ENCODE measurements at regions not wholly inside any gene's neighbourhood (a gene's known extent, or its start where the extent isn't known, plus 50 kb on each side); places are given as distances from the start of the nearest gene placed in this dataset.

DNA sequence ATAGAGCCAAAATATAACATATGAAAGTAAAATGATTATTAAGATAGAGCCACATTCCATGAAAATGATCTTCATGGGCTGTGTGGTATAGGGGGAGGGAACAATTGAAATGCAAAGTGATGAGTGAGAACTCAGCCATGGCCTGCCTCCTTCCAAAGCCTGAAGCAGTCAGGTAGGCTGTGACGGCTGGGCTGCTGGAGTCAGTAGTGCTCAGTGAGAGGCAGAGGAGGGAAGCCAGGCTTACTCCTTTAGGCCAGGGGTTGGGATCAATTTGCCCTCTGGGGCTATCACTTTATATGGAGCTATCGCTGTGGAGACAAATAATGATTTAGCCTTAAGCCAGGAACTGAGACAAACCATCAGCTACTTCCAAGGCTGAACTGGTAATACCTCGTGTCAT, 654.9 kb downstream of the FGF9 start:
- intact Hi-C loops (cut with DNase I), result no loop called here
- DNase-seq, result no peak

DNA sequence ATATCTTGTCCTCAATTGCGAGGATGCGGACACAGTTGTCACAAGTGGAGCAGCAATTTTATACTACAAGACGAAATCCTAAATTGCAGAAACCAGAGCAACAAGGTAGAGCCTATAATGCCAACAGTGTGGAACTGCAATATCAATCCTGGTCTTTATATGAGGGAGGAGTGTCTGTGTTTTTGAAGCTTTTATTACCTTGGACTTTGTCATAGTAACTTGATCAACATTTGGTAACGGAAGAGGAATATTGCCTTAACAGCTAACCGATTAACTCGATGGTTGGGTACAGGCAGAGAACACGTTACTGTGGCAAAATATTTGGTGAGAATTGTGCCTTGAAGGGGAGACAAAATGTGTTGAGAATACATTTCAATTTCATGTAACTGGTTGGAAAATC, 661.5 kb downstream of the FGF9 start:
- intact Hi-C loops (cut with DNase I), result no loop called here

DNA sequence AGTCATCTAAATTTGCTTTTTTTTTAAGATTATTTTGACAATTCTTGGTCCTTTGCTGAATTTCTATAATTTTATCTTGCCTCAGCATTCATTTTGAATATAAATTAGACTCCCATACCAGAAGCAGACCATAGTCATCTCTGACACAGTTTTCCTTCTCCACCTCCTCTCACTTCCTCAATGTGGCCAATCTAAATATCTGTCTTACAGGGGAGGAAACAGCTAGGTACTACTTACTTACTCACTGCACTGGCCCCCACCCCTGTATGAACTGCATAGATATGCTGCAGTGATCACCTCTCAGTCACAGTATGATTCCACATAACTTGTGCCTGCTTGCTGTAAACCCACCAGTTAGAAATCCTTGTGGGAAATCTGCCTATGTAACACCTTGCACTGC, 665.6 kb downstream of the FGF9 start:
- intact Hi-C loops (cut with DNase I), result no loop called here
- no peak for DNase-seq

More for the DNA sequence above, 661.5 kb downstream of the FGF9 start:
- DNase-seq, result no peak

DNA sequence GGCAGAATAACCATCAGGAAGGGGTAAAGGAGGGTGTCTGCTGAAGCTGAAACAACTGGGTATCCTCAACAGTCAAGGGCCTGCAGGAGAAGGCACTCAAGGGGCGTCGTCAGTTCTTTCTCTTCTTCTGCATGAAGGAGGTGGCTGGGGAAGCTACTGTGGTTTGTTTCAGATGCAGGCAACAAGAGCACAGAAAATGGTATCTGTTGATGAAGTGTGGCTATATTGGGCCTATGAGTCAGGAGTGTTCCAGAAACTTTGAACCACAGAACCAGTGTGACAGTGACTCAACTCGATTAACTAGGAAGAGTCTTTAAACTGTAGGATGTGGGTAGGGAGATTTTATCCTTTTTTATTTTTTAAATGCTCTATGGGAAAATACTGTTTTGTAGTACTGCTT, 686.3 kb downstream of the FGF9 start:
- intact Hi-C loops (cut with DNase I), result no loop called here
- no peak for DNase-seq

DNA sequence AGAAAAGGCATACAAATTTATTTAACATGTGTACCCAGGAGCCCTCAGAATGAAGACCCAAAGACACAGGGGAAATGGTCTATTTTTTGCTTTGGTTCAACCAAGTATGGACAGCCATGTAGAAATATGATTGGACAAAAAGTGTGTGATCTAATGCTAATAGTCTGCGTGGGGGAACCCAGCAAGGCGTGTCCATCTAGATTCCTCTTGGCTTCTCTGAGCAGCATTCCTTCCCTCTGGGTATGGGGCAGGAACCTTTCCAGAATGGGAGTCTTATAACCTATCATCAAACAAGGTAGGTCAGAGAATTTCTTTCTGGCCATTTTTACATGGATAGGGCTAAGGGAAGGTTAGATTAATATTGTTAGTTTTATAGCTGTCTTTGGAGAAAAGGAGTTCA, 698.2 kb downstream of the FGF9 start:
- intact Hi-C loops (cut with DNase I), result no loop called here
- no peak for DNase-seq

DNA sequence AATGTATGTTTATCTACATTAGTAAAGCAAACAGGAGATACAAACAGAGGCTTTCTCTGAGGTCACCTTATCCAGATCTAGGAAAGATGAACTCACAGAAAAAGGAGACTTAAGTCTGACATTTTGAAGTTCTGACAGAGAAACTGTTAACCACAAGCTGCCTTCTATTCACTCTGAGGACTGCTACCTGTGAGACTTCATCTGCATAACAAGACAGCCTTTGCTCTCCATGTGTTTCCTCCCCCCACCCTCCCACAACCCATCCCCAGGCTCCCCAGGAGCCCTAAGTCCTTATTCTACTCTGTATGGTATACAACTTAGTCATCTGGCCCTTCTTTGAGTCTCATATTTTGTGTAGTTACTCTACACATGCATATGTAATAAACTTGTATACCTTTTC, 699.0 kb downstream of the FGF9 start:
- DNase-seq, result no peak
- intact Hi-C loops (cut with DNase I), result no loop called here

DNA sequence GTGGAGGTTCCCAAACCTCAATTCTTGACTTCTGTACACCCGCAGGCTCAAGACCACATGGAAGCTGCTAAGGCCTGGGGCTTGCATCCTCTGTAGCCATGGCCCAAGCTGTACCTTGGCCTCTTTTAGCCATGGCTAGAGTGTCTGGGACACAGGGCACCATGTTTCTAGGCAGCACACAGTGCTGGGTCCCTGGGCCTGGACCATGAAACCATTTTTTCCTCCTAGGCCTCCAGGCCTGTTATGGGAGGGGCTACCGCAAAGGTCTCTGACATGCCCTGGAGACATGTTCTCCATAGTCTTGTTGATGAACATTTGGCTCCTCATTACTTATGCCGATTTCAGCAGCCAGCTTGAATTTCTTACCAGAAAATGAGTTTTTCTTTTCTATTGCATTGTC, 701.4 kb downstream of the FGF9 start:
- DNase-seq, result no peak
- intact Hi-C loops (cut with DNase I), result no loop called here

DNA sequence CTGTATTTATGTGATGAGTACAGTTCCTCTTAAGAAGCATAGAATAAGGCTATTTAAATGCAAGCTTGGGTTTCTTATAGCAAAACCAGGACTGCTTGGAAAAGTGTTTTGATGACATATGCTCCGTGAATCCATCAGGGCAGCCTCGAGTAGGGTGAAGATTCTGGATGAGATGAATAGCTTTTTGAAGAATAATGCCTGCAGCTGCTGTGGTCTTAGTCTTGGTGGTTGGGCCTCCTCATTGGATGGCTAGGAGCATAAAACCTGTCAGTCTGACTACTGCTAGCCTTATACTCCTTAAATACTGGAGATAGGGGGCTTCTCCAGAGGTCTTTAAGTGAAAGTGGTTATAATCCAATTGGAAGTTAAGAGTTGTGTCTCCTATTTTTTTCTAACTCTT, 704.3 kb downstream of the FGF9 start:
- DNase-seq, result no peak
- intact Hi-C loops (cut with DNase I), result no loop called here

DNA sequence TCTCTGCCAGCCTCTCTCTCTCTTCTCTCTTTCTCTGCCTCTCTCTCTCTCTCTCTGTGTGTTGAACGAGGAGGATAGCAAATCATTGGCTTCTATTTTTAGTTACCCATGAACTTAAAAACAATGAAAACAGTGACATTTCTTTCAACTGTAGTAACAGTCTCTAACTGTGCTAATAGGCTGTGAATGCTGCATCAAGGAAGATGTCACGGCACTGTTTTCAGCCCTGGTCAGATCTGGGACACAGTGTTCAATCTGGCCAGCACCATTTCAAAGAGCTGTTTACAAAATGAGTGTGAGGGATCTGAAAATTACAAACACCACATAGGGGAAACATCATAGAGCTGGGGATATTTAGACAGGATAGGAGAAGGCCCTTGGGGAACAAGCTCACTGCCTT, 717.0 kb downstream of the FGF9 start:
- intact Hi-C loops (cut with DNase I), result no loop called here
- no peak for DNase-seq

DNA sequence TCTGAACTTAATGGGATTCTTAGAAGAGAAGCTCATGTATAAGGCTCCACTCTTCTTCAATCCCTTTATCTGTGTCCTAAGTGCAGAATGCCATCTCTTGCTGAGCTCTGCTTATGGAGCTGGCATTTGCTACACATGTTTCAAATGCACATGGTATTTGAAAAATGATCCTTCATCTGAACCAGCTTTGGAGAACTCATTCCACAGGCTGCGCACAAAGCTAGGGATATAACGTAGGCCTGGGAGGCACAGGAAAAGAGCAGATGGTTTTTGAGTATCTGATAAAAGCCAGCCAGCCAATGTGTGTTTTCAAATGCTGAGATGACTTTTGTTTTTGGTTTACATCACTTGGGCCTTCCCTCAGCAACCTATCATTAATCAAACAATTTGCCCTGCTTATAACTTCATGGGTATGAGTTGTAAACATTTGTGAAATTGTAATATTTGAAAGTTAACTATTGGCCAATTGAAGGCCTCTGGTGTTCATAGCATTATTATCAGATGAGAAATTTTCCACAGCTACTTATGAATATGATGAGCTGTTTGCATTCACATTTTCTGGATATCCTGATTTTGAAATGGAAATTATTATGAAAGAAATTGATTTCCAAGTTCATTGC, 729.0 kb downstream of the FGF9 start:
- intact Hi-C loops (cut with DNase I), result no loop called here
- no peak for DNase-seq

DNA sequence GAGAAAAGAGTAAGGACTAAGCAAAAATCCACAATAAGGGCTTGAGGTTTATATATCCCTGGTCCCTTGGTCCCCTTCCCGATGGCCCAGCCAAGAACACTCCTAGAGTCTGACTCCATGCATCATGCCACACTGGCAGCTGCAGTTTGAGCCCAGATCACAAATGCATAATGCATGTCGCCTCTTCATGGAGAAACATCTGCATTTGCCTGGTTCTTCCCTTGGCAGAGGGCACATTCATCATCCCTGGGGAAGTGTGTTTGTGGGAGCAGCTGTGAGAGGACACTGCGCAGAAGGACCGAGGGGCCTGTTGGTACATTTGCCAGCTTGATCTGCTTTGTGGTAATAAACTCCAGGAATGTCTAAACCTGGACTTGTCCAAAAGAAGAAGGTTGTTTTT, 731.8 kb downstream of the FGF9 start:
- intact Hi-C loops (cut with DNase I), result no loop called here
- peak in 2 of 10 donors; percentile 37 to 57 for DNase-seq

DNA sequence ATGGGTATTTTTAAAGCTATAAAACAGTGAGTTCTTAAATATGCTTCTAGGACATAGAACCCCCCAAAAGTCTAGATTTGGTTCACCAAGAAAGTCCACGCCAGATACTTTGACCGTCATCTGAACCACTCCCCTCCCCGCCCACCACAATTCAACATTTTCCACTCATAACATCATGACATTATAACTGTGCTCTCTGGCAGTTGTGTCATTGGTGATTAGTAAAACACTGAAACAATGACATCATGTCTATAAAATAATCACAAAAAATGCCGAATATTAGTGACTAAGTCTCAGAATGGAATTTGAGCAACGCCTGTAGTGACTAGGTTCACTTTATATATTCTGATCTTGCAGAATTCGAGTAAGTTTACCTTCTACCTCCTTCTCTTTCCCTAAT, 732.3 kb downstream of the FGF9 start:
- intact Hi-C loops (cut with DNase I), result no loop called here
- no peak for DNase-seq

DNA sequence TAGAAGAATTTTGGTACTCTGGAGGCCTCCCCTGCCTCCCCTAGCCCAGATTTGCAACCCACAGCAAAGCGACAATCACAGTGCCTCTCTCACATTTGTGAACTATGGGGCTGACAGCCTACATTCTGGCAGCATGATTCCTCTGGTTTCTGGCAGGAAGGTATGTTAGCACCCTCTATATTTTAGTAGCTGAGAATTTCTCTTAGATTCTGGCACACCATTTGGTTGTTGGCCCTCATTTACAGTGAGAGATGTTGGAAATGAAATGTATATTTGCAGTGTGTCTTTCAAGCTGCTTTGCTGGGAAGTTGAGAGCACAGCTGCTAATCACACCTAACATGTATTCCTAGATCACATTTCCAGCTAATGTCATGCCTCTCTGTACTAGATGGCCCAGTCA, 735.0 kb downstream of the FGF9 start:
- no peak for DNase-seq
- intact Hi-C loops (cut with DNase I), result no loop called here

DNA sequence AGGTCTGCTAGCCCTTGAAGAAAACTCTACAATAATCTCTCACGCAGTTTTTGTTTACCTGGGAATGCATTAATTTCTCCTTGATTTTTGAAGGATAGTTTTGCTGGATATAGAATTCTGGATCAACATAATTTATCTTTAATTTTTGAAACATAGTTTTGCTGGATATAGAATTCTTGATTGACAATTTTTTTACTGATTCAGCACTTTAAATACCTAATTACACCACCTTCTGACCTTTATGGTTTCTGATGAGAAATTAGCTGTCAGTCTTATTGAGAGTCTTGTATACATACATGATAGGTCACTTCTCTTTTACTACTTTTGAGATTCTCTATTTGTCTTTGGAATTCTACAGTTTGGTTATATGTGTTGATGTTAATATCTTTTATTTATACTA, 741.6 kb downstream of the FGF9 start:
- no peak for DNase-seq
- intact Hi-C loops (cut with DNase I), result no loop called here

DNA sequence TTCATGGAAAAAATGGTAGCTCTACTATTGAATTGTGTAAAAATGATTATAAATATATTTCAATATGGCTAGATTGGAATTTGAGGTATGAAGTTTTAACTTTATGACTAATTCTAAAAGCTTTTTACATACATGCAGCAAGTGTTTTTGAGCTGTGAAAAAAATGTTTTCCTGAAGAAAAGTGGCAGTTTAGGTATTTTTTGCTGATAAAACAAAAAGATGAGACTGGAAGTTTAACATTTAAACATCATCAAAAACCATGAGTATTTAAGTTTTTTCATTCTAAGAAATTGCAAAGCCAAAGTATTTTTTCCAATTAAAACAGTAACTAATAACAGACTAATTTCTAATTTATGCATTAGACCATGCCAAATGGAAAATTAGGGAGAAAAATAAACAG, 751.1 kb downstream of the FGF9 start:
- intact Hi-C loops (cut with DNase I), result no loop called here
- DNase-seq, result no peak

DNA sequence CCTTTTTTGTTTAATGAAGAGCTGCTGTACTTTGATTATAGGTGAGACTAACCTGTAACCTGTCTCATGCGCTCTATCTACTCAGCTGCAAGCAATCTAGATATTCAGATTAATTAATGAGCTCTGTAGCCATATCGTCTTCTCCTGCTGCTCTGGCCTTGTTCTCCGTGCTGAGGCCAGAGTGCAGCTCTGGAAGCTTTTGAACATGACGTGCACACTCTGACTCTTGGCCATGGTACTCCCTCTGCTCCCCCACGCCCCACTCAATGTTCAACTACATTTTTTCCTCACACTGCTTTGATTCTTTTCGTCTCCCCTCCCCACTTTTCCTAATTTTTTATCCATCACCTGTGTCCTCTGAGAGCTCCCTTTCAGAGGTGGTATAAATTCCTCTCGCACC, 751.8 kb downstream of the FGF9 start:
- intact Hi-C loops (cut with DNase I), result no loop called here

DNA sequence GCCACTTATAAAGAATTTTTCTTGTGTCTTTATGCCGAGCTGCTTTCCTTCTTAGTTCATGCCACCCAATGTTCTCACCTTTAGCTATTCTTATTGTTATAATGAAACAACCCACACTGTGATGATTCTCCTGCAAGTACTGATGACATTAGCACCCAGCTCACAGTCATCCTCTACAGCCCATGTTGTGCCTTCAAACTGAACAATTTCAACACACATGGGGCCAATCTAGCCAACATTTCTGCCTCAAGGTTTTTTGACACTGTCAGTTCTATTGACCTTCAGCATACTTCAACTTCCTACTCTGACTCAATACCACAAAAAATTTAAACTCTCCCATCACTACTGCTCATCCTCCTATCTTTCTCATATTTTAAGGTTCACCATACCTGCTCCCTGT, 752.4 kb downstream of the FGF9 start:
- intact Hi-C loops (cut with DNase I), result no loop called here

More for the DNA sequence above, 751.8 kb downstream of the FGF9 start:
- no peak for DNase-seq

DNA sequence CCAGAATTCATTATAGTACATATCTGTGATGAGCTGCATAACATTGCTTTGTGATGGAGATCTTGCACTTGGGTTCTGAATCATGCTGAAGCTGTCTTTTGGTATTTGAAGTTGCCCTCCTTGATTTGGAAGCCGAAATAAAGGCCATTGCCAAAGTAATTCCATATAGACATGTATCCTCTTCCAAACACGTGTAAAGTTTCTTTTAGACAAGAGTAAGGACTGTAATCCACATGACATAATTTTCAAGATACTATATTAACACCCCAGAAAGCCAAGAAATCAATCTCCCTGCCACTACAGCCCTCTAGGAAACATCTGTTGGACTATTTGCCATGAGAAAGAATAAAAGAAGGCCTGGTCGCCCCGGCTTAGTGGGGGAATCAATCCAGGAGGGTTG, 754.2 kb downstream of the FGF9 start:
- intact Hi-C loops (cut with DNase I), result no loop called here
- DNase-seq, result no peak

More for the DNA sequence above, 752.4 kb downstream of the FGF9 start:
- DNase-seq, result no peak

DNA sequence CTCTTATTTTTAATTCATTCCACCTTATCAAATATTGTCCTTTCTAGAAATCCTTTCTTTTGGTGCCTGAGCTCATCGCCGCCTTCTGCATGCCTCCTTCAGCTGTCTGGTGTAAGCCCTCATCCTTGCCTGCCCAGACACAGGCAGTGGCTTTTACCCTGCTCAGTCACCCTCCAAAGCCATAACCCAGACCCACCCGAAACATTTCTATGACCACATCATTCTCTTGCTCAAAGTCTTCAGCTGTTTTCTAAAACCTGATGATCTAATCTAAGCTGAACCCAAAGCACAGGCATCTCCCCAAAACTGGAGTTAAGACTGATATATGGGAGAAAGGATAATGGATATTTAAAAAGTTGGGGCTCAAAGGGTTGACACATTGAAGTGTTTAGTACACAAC, 753.7 kb upstream of the SGCG start:
- DNase-seq, result no peak
- intact Hi-C loops (cut with DNase I), result no loop called here

DNA sequence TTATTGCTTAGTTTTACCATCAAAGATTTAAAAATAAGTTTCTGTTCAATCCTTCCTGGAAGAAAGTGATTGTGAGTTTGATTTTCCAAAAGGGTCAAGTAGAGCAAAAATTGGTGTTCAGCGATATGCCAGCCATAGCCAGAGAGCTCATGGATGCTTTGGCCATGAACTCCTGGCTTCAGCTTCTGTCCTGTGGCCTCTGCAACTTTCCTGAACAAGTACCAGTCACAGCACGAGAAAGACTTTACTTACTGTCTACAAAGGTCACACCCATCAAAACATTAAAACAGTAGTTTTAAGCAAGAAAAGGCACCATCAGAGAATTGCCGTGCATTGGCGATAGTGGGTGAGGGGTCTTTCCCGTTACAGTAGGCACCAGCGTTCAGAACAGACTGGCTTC, 753.0 kb upstream of the SGCG start:
- intact Hi-C loops (cut with DNase I), result no loop called here
- no peak for DNase-seq

DNA sequence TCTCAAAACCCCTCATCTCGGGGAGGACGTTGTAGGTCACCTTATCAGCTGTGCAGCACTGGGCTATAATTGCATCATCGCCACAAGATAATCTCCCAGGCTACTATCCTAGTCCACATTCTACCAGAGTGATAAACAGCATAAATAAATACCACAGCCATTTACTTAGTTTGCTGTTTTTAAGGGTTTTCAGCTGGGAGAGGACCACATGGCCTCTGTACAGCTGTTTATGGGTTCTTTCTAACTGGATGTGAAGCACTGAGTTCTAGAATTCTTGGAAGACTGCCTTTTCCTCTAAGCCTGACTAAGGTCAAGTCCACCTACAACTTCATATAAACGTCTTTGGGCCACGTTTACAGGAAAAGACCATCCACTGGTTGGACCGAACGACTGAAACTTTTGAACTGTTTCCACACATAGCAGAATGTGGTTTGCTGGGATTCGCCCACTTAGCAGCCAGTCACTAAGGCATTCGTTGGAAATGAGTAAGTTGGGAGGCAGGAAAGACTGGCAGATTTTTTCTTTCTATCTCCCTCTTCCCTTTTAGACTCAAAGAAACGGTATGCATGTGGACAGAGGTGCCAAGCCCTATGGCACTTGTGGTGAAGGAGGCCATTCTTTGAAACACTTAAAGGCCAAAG, 752.5 kb upstream of the SGCG start:
- DNase-seq, result no peak
- intact Hi-C loops (cut with DNase I), result no loop called here

DNA sequence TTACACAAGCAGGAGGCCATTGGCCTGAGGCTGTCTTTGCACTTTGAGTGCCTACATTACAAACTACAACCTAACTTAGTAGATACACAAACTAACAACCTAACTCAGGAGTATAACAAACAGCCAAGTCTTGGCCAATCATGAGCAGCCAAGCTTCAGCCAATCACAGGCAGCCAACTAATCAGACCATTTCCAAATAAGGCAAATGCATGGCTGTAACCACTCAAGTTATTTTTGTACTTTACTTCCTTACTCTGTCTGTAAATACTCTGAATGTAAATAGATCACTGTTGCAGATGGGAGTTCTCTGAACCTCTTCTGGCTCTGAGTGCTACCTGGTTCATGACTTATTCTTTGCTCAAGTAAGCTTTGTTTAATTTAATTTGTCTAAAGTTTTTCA, 748.1 kb upstream of the SGCG start:
- DNase-seq, result no peak
- intact Hi-C loops (cut with DNase I), result no loop called here

Measured in posterior cingulate gyrus (tissue), 11 donors.